IPS DF 6.9 (cell line): ENCODE measurements at regions not wholly inside any gene's neighbourhood (a gene's known extent, or its start where the extent isn't known, plus 50 kb on each side); places are given as distances from the start of the nearest gene placed in this dataset.

Experiments used
- DNase-seq: peaks from one replicate; pipeline ENCODE4 v3.0.0-alpha.2; 2013; ENCODE audit warnings: low read depth, low spot score
- H3K27ac ChIP-seq: one replicate; pipeline ENCODE4 v1.5.1; 2013; ENCODE audit warnings: low read length, control low read depth
- H3K27me3 ChIP-seq: 2 replicates; pipeline ENCODE4 v1.6.1; 2013; ENCODE audit warnings: mild to moderate bottlenecking, low read length; ENCODE audit not compliant: control insufficient read depth, insufficient read depth
- H3K36me3 ChIP-seq: 2 replicates; pipeline ENCODE4 v1.6.1; 2013; ENCODE audit warnings: low read length; ENCODE audit not compliant: control insufficient read depth, insufficient read depth
- H3K4me1 ChIP-seq: 2 replicates; pipeline ENCODE4 v1.6.1; 2013; ENCODE audit warnings: low read length; ENCODE audit not compliant: control insufficient read depth, insufficient read depth
- H3K4me3 ChIP-seq: 2 replicates; pipeline ENCODE4 v1.5.1; 2013; ENCODE audit warnings: mild to moderate bottlenecking, low read length
- H3K9me3 ChIP-seq: 2 replicates; pipeline ENCODE4 v1.6.1; 2013; ENCODE audit warnings: low read length, inconsistent platforms; ENCODE audit not compliant: control insufficient read depth, insufficient read depth
- WGBS: extraction: QIAGEN DNeasy Blood & Tissue Kit; methylation state at CpG from one replicate; pipeline ENCODE4 v1.1.7; 2013; ENCODE audit warnings: mixed read lengths, missing lambda C conversion rate; ENCODE audit not compliant: insufficient read length, insufficient coverage; 5-methylcytosine and 5-hydroxymethylcytosine counted together

DNA sequence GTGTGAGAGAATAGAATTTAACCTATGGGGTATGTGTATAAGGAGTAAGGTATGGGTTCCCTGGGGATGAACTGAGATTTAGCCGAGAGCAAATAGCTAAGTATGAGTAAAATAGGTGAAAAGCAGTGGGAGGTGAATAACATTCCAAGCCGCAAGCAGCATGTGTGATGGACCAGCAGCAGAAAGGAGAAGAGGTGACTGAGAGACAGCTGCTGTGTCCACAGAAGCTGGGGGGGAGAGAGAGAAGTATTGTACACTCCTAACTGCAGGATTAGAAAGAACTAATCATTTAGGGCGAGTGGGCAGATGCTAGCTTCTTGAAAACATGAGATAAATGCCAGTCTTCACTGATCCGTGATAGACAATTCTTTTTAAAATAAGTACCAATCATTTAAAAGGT lies 296.0 kb downstream of the KLHL4 start:
- Histone ChIP-seq H3K9me3 (no peaks in the 10 kb centered on the region), H3K36me3 (no peaks in the 10 kb centered on the region), H3K27ac (no peak overlapping the region), H3K4me3 (no peak overlapping the region), H3K27me3 (no peaks in the 10 kb centered on the region), H3K4me1 (no peaks in the 10 kb centered on the region)
- no CpG with 5 or more reads among the region's 4 CpGs for WGBS
- DNase-seq: no peak

DNA sequence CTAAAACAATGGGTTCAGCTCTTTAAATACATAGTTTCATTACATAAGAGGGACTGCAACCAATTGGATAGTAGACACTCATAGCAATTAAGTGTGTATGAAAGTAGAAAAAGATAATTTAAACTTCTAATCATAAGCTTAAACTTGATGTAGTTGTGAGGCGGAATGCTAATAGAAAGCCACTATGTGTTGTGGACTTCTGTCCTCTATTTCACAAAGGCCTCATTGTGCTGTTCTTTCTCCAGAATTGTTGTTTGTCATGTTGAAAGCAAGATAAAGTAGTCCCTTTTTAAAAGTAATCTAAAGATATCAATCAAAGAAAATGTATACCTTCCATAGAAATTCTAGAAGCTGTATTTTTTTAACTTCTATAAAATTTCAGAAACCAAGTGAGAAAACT lies 329.4 kb downstream of the KLHL4 start:
- Histone ChIP-seq H3K27ac (no peak overlapping the region), H3K27me3 (no peaks in the 10 kb centered on the region), H3K36me3 (no peaks in the 10 kb centered on the region), H3K4me1 (no peaks in the 10 kb centered on the region), H3K9me3 (no peaks in the 10 kb centered on the region), H3K4me3 (no peak overlapping the region)
- no peak for DNase-seq
- no CpG with 5 or more reads among the region's 1 CpG for WGBS

DNA sequence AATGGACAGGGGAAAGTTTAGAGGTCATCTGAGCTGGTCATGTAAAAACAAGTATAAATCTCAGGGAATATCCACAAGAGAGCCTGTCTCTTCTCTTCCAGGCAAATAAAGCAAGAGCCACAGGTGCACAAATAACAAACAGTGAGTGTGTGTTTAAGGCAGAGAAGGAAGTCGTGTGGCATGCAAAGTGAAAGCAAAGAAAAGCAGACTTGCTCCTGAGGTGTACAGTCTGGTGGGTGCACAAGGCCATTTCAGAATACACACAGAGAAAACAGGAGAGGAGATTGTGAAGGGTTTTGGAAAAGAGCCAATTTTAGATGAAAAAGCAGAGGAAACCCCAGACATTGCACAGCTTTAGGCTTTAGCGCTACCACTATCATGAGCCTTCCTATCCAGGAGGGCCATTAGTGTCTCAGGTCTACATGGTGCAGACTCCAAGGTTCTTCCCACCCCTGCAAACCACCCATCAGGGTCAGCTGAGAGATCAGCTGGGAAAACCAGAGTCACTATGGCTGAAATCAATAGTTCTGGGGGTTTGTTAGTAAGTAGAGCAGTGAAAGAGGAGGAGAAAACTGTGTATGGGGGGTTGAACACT lies 355.8 kb downstream of the KLHL4 start:
- Histone ChIP-seq H3K4me1 (no peaks in the 10 kb centered on the region), H3K36me3 (no peaks in the 10 kb centered on the region), H3K4me3 (no peak overlapping the region), H3K27ac (no peak overlapping the region), H3K27me3 (no peaks in the 10 kb centered on the region), H3K9me3 (no peaks in the 10 kb centered on the region)
- no peak for DNase-seq
- no CpG with 5 or more reads among the region's 2 CpGs for WGBS

DNA sequence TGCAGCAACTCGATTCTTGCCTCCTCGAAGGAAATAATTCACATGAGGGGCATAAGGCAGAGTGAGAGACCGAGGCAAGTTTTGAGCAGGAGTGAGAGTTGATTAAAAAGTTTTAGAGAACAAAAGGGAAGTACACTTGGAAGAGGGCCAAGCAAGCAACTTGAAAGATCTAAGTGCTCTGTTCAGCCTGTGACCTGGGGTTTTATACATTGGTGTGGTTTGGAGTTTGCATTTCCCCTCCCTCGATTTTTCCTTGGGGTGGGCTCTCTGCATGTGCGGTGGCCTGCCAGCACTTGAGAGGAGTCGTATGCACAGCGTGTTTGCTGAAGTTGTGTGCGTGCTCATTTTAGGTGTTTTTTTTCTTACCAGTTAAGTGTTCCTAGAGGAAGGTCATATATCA lies 356.4 kb downstream of the KLHL4 start:
- Histone ChIP-seq H3K9me3 (no peaks in the 10 kb centered on the region), H3K36me3 (no peaks in the 10 kb centered on the region), H3K27me3 (no peaks in the 10 kb centered on the region), H3K4me1 (no peaks in the 10 kb centered on the region), H3K4me3 (no peak overlapping the region), H3K27ac (no peak overlapping the region)
- WGBS: no CpG with 5 or more reads among the region's 8 CpGs
- no peak for DNase-seq

DNA sequence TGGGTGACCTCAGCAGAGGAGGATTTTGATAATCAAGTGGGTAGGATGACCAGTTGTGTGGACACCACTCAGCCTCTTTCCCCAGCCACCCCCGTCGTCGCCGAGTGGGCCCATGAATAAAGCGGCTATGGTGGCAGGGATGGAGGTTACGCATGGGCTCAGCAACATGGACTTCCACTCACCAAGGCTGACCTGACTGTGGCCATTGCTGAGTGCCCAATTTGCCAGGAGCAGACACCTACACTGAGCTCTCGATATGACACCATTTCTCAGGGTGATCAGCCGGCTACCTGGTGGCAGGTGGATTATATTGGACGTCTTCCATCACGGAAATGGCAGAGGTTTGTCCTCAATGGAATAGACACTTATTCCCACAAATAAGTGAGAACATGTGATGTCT lies 361.3 kb downstream of the KLHL4 start:
- Histone ChIP-seq H3K4me3 (no peak overlapping the region), H3K4me1 (no peaks in the 10 kb centered on the region), H3K27ac (no peak overlapping the region), H3K9me3 (no peaks in the 10 kb centered on the region), H3K27me3 (no peaks in the 10 kb centered on the region), H3K36me3 (no peaks in the 10 kb centered on the region)
- DNase-seq: no peak
- no CpG with 5 or more reads among the region's 10 CpGs for WGBS

DNA sequence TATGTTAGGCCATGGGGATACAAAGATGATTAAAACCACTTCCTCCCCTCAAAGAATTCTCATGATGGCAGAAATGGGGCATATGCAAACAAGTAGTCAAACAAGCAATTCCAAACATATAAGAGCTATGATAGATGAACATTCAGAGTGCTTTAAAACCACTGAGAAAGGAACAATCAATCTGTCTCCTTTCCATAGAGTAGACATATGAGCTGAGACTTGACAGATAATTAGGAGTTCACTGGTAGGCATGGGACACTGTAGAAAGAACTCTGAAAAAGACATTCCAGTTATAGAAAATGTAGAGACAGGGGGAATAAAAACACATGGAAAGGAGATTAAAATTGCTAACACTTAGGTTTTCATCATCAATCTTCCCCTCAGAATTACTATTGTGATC lies 372.8 kb downstream of the KLHL4 start:
- H3K27ac ChIP-seq: no peak overlapping the region
- H3K4me3 ChIP-seq: no peak overlapping the region
- no peaks in the 10 kb centered on the region for H3K4me1 ChIP-seq

DNA sequence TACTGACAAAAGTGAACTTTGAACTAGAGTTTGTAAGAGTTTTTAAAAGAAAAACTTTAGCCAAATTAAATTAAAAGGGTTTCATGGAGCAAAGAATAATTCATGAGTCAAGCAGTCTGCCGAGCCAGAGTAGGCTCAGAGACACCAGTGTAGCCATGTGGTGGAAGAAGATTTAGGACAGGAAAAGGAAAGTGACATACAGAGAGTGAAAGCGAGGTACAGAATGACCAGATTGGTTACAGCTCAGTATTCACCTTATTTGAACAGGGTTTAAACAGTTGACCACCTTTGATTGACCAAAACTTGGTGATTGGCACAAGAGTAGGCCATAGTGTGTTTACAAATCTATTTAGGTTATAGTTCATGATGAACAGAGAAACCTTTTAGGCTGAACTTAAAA lies 377.8 kb downstream of the KLHL4 start:
- no peak overlapping the region for H3K27ac ChIP-seq
- no peaks in the 10 kb centered on the region for H3K36me3 ChIP-seq
- no peaks in the 10 kb centered on the region for H3K27me3 ChIP-seq
- H3K4me3 ChIP-seq: no peak overlapping the region
- no peaks in the 10 kb centered on the region for H3K9me3 ChIP-seq
- WGBS: no CpG with 5 or more reads among the region's 2 CpGs
- DNase-seq: no peak
- no peaks in the 10 kb centered on the region for H3K4me1 ChIP-seq

More for the DNA sequence above, 372.8 kb downstream of the KLHL4 start:
- Histone ChIP-seq H3K36me3 (no peaks in the 10 kb centered on the region), H3K9me3 (no peaks in the 10 kb centered on the region), H3K27me3 (no peaks in the 10 kb centered on the region)
- DNase-seq: no peak

DNA sequence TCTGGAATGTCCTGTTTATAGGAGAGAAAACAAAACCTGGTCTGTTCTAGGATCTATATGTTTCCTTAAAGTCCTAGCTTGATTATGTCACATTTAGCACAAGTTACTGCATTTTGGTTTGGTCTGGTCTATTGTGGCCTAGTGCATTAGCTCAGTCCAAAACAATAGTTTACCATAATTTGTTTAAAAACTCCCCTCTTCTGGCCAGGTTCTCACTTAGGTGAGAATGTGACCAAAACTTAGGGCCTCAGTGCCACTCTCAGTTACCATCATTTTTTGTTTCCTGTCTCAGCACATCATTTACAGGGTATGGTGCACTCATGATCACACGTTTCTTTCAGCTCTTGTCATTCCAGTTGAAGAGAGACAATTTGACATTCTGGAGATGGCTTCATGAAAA lies 378.5 kb downstream of the KLHL4 start:
- Histone ChIP-seq H3K4me1 (no peaks in the 10 kb centered on the region), H3K4me3 (no peak overlapping the region), H3K27me3 (no peaks in the 10 kb centered on the region), H3K27ac (no peak overlapping the region), H3K9me3 (no peaks in the 10 kb centered on the region), H3K36me3 (no peaks in the 10 kb centered on the region)
- no CpG with 5 or more reads among the region's 1 CpG for WGBS
- no peak for DNase-seq

DNA sequence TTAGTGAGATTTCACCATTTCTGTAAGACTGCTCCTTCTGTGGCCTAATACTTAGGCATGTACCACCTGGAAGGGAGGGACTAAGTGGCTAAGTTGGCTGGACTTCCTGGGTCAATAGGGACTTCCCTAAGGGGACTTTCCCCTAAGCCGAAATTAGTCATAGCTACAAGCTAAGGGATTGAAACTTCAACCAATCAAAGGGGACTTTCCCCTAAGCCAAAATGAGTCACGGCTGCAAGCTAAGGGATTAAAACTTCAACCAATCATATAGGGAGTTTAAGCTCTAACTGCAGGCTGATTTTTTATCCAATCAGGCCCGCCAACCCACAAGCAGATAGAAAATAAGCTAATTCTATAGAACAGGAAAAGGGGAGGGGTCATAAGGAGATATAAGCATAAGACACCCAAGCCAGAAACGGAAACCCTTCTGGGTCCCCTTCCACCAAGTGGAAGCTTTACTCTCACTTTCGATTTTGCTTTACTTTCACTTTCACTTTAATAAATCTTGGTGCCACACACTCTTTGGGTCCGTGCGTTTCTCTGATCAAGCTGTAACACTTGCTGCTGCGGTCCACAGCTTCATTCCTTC lies 382.8 kb downstream of the KLHL4 start:
- Histone ChIP-seq H3K4me3 (no peak overlapping the region), H3K27ac (no peak overlapping the region)
- no CpG with 5 or more reads among the region's 8 CpGs for WGBS

DNA sequence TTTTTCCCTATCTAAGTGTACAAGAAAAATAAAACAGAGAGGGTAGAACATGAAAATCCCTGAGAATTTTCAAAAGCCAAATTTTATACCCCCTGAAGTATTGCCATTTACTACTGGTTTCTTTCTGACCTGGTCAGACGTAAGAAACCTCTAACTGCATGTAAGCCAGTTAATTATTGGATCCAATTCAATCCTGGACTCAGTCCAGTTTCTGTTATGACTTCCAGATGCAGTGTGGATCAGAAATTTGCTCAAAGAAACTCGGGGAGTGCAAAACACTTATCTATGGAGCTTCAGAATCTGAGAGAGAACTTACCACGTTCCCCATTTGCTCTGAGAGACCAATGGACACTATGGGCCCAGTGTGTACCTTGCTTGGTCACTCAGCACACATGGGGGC lies 383.5 kb downstream of the KLHL4 start:
- no CpG with 5 or more reads among the region's 3 CpGs for WGBS
- no peaks in the 10 kb centered on the region for H3K9me3 ChIP-seq
- no peak overlapping the region for H3K4me3 ChIP-seq
- H3K4me1 ChIP-seq: no peaks in the 10 kb centered on the region
- no peaks in the 10 kb centered on the region for H3K27me3 ChIP-seq
- no peak overlapping the region for H3K27ac ChIP-seq
- DNase-seq: no peak
- no peaks in the 10 kb centered on the region for H3K36me3 ChIP-seq

More for the DNA sequence above, 382.8 kb downstream of the KLHL4 start:
- H3K4me1 ChIP-seq: no peaks in the 10 kb centered on the region
- no peaks in the 10 kb centered on the region for H3K36me3 ChIP-seq
- H3K27me3 ChIP-seq: no peaks in the 10 kb centered on the region
- H3K9me3 ChIP-seq: no peaks in the 10 kb centered on the region
- no peak for DNase-seq

DNA sequence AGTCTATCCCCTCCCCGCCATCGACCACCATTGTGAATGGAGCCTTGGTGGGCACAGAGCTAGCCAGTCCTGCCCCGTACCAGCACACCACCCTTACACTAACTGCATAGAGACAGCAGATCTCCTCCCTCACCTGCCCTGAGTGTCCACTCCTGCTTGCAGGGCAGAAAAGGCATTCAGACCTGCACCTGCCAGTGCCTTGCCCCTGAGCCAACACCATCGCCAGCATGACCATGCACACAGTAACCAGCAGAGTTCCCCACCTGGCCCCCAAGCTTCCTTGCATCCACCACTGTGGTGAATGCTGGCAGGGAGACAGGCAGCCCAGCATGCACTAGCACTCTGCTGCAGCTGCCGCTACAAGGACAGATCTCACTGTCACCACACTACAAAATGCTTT lies 397.1 kb downstream of the KLHL4 start:
- Histone ChIP-seq H3K27ac (no peak overlapping the region), H3K27me3 (no peaks in the 10 kb centered on the region), H3K4me1 (no peaks in the 10 kb centered on the region), H3K4me3 (no peak overlapping the region), H3K36me3 (no peaks in the 10 kb centered on the region), H3K9me3 (no peaks in the 10 kb centered on the region)
- no peak for DNase-seq
- WGBS: no CpG with 5 or more reads among the region's 5 CpGs
